ENCODE measurements at regions not wholly inside any gene's neighbourhood (a gene's known extent, or its start where the extent isn't known, plus 50 kb on each side); places are given as distances from the start of the nearest gene placed in this dataset.

DNA sequence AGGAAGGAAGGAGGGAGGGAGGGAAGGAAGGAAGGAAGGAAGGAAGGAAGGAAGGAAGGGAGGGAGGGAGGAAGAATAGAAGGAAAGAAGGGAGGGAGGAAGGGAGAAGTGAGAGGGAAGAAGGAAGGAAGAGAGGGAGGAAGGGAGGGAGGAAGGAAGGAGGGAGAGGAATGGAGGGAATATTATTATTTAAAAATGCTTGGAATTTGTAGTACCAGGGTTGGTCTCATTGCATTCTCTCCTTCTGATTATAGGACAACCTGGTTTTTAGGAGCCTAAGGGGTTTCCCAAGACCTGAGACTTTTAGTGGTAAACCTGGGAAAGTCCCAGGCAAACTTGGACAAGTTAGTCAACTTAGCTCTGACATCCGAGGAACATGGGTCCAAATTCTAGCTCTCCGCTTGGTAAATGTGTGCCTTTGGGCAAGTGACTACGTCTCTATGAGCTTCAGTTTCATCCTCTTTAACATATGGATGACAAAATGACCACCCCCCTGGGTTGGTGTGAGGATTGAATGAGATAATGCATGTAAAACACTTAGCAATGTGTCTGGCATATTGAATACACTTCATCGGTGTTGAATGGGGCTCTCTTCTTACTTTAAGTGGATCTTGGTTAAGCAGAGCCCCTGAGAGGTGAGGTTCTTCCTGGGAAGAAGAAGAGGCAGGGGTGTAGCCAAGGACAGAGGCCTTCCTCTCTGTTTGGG lies 690.7 kb upstream of the TBX3 start:
- TF ChIP-seq, protein P1, sequence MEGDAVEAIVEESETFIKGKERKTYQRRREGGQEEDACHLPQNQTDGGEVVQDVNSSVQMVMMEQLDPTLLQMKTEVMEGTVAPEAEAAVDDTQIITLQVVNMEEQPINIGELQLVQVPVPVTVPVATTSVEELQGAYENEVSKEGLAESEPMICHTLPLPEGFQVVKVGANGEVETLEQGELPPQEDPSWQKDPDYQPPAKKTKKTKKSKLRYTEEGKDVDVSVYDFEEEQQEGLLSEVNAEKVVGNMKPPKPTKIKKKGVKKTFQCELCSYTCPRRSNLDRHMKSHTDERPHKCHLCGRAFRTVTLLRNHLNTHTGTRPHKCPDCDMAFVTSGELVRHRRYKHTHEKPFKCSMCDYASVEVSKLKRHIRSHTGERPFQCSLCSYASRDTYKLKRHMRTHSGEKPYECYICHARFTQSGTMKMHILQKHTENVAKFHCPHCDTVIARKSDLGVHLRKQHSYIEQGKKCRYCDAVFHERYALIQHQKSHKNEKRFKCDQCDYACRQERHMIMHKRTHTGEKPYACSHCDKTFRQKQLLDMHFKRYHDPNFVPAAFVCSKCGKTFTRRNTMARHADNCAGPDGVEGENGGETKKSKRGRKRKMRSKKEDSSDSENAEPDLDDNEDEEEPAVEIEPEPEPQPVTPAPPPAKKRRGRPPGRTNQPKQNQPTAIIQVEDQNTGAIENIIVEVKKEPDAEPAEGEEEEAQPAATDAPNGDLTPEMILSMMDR (IDR thresholded peaks at IDR 0.05; ENCODE audit: poor library complexity, severe bottlenecking): no peak
- TF ChIP-seq MXI1 (conservative IDR thresholded peaks at IDR 0.05; ENCODE audit: poor library complexity, severe bottlenecking) (no peak), POLR2AphosphoS5 (IDR thresholded peaks at IDR 0.05) (no peak), RAD21 (conservative IDR thresholded peaks at IDR 0.05) (no peak), SMC3 (conservative IDR thresholded peaks at IDR 0.05; ENCODE audit: poor library complexity) (no peak), TAF1 (IDR thresholded peaks at IDR 0.05; ENCODE audit: low read depth) (no peak)
